GM21737 (cell line): ENCODE measurements at regions not wholly inside any gene's neighbourhood (a gene's known extent, or its start where the extent isn't known, plus 50 kb on each side); places are given as distances from the start of the nearest gene placed in this dataset.
"Not testable (repeated sequence)": the region's sequence is repeated elsewhere in the genome, so short reads cannot be mapped to it uniquely, and the experiment has no call there.

Experiments
- ATAC-seq: cut with Tn5 transposase; IDR thresholded peaks from one replicate; pipeline ENCODE4 v1.9.1; 2021; ENCODE audit warnings: mild to moderate bottlenecking, moderate library complexity; ENCODE audit not compliant: unreplicated experiment

DNA sequence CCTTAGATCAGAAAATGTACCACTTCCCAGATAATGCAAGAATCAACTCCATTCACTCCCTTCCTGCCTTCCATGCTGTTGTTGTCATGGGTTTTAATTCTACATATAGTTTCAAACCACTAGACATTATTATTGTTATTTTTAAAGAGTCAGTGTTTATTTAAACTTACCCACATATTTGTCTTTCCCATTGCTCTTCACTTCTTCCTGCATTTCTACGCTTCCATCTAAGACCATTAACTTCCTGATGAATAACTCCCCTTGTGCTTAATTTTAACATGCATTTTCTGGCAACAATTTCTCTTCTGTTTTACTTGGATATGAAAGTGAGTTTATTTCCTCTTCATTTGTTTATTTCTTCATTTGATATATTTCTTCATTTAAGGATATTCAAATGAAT lies 127.1 kb upstream of the FHIT start:
- ATAC-seq = no peak

DNA sequence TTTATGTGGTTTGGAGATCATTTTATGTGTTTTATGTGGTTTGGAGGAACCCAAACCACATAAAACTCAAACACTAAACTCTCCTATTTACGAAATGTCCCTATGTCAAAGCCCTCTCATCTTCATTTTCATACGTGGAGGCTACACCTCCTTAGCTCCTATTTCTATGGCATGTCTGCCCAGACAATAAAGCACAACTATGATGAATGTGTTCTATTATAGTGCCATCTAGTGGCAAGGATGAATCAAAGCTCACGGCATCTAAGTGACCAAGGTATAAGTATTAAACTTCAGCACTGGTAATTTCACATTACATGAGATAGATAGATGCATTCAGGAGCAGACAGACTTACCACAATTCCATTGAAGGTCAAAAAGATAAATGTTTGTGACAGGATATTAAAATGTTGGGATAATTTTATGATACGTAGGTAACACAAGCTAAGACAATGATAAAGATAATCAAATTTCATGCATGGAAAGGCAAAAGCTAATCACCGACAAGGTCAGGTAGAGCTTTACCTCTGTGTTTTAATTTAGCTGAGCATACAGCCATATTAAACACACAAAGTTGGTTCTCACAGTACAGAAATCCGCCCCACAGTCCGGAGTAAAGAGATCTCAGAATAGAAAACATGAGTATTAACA lies 130.6 kb upstream of the FHIT start:
- peak; percentile 72 for ATAC-seq

DNA sequence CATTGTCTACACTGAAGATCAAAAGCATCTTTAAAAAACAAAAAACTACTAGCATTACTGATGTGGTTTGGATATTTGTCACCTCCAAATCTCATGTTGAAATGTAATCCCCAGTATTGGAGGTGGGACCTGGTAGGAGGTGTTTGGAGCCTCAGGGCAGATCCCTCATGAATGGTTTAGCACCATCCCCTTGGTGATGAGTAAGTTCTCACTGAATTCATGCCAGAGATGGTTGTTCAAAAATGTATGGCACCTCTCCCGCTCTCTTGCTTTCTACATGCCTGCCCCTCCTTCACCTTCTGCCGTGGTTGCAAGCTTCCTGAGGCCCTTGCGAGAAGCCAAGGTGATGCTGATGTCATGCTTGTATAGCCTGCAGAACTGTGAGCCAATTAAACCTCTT lies 136.6 kb upstream of the FHIT start:
- no peak for ATAC-seq

DNA sequence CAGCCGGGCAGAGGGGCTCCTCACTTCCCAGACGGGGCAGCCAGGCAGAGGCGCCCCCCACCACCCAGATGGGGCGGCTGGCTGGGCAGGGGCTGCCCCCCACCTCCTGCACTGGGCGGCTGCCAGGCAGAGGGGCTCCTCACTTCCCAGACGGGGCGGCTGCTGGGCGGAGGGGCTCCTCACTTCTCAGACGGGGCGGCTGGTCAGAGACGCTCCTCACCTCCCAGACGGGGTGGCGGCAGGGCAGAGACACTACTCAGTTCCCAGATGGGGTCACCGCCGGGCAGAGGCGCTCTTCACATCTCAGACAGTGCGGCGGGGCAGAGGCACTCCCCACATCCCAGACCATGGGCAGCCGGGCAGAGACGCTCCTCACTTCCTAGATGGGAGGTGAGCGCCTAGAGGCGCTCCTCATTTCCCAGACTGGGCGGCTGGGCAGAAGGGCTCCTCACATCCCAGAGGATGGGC lies 142.3 kb upstream of the FHIT start:
- not testable (repeated sequence) for ATAC-seq

DNA sequence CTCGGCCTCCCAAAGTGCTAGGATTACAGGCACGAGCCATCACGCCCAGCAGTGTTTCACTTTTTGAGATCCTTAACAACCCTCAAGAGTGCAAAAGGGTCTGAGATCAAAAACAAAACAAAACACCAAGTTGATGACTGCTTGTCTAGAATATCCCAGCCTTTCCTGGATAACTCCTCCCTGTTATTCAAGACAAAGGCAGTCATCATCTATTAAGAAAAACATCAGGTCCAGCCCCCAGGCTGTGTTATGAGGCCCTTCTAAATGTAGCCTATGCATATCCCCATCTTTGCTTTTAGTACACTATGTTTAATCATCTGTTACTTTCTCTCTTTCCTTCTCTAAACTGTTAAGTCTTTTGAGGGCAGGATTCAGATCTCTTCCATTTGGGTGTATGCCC lies 150.1 kb upstream of the FHIT start:
- ATAC-seq = no peak

DNA sequence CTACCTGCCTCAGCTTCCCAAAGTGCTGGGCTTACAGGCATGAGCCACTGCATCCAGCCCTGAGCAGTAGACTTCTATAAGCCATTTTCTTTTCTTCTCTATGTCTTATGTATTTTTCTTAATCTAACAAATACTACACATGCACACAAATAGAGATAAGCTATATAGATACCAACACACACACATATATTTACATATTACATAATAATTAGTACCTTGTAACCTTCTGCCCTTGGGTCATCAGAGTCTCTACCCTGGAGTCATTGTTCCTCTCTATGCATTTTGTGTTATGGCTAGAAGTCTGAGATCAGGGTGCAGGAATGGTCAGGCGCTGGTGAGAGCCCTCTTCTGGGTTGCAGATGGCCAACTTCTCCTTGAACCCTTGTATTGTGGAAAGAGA lies 154.0 kb upstream of the PTPRG start:
- no peak for ATAC-seq

DNA sequence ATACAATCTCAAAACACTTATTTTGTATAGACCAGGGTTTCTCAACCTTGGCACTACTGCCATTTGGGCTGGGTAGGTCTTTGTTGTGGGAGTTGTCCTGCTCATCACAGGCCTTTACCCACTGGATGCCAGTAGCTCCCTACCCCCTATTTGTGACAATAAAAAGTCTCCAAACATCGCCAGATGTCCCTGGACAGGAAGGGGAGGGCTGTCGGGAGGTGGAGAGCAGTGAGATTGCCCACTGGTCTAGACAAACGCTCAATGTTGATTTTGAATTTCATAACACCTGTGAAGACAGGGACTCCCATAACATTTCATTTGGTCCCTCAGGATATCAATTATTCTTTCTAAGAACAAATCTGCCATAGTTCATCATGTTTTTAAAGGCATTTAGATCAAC lies 151.7 kb upstream of the PTPRG start:
- no peak for ATAC-seq

DNA sequence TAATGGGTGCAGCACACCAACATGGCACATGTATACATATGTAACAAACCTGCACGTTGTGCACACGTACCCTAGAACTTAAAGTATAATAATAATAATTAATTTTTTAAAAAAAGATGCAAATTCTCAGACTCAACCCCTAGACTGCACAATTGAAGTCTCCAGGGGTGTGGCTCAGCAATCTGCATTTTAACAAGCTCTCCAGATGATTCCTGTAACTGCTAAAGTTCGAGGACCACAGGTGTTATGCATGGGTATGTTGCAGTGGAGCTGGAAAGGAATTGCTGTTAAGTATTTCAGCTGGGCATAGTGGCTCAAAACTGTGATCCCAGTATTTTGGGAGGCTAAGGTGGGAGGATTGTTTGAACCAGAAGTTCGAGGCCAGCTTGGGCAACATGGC lies 151.0 kb upstream of the PTPRG start:
- ATAC-seq = not testable (repeated sequence)

DNA sequence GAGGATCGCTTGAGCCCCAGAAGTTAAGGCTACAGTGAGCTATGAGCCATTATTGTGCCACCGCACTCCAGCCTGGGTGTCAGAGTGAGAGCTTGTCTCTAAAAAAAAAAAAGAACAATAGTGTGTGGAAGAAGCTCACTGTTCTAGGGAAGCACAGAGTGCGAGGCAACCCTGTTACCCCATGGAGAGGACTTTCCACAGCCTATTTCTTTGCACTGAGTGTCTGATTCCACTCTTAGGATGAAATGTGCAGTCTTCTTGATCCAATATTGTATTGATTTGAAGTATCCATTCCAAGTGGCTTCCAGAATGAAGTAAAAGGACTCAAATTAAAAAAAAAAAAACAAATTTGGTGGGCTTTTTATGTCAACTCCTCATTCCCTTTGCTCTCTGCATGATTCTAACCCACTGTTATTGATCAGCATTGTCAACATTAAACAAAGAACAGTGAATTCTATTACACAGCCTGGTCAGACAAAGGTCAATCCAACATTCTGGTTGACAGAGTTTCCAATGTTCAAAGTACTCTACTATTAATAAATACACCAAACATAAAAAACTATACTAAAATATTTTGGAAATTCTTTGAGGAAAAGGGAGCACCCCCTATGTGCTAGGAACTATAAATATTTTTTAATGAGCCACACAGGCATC lies 150.2 kb upstream of the PTPRG start:
- no peak for ATAC-seq

DNA sequence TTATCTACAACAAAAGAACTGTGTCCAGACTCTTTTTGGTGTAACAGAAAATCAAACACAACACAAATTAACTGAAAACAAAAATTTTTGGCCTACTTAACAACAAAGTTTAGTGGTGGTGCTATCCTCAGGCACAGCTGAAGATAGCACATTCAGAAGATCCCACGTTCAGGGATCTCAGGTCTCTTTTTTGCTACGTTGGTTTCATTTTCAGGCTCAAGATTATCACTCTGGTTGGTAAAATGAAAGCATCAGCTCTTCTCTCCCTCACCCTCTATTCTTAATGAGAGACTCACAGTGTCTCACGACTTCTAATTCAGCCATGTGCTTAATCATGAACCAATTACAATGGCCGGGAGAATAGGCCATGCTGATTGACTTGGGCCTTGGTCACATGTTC lies 146.9 kb upstream of the PTPRG start:
- no peak for ATAC-seq

DNA sequence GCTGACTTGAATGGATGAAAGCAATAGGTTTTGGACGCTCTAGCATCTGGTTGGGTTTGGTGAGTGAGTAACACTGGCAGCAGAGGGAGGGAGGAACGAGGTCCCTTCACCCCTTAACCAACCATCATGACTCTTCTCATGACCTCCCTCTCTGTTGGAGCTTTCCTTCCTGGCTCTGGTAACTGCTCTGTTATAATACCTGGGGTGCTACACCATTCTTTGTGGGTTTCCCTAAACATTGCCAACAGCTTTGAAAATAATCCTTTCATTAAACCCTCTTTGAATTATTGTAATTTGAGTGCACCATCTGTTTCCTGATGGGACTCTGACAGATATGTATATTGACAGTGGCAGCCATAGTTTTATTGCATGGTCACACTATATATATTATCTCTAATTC lies 146.2 kb upstream of the PTPRG start:
- ATAC-seq = no peak

DNA sequence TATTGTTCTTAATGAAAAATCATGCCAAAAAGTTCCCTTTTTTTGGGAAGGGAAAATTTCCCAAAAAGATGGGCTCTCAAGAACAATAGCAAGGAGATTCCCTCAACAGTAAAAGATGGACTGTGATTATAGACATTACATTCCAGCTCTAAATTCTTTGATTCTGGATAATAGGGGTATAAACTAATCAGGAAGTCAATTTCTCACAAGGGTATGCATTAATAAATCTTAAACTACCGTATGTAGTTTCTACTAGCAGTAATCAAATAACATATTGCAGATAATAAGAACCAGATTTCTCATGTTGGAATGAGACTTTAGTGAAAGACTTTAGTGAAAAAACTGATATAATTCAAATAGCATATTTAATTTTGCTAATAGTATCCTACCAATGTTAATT lies 144.8 kb upstream of the PTPRG start:
- no peak for ATAC-seq

DNA sequence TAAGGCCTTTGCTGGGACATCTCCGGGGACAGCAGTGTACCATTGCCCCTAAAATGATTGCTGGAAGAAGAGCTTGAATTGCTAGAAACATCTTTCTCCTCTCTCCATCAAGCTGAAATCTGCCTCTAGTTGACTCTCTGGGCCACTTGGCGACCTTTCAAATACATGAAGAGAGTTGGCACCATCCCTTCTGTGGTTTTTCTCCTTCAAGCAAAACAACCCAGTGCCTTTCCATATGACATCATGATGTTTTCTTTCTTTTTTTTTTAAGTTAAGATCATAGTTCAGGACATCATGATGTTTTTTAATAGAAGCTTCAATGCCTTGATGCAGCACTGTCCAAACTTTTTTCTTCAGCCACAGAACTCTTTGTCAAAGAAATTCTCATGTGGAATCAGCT lies 144.0 kb upstream of the PTPRG start:
- no peak for ATAC-seq

DNA sequence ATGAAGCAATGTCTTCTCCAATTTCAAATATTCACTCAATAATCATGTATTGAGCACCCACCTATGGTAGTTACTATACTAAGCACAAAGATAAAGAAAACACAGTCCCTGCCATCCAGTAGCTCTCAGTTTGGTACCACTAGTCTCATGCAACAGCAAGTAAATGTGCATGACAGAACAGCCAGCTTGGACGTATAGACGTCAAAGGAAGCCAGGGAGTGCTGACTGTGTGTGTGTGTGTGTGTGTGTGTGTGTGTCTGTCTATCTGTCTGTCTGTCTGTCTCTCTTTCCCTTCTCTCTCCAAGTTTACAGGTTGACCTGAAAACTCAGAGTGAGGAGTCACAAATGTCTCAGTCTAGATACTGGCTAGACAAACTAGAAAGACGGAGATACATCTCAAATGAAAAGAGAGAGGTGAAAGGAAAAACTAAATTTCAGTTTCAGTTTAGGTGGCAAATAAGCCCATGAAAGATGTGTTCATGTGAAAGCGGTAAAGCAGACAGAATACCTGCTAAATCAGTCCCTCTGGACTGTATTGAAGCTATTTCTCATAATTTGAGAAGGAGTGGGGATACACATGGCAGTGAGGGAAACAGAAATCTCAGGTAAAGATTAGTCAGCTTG lies 141.1 kb upstream of the PTPRG start:
- ATAC-seq = no peak

DNA sequence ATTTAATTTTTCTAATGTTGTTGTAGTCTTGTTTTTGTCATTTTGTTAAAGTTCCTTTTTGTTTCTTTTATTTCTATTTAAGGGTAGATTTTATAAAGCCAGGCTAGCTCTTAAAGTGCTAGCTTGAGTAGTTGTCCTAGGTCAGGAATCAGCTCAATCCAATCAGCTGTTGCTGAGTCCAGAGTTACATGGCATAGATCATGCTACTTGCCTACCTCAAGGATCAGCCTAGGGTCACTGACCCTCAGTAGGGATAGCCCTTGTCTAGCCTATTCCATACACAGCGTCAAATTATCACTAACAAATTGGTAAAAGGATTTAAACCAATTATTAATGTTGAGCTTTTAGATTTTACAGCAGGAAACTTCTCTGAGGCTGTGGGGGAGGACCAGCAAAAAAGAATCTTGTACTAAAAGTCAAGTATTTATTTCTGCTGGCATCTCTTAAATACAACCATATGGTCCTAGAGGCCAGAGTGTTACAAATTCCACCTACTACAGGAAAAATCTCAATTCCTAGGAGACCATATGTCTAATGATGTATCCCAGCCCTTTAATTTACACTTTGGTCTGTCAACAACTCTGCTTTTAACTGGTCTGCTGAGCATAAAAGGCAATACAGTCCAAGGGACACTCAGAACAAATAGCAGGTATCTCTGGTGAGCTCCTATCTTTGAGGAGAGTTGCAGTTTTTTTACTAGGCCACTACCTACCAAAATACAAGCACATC lies 138.3 kb upstream of the PTPRG start:
- ATAC-seq = no peak

DNA sequence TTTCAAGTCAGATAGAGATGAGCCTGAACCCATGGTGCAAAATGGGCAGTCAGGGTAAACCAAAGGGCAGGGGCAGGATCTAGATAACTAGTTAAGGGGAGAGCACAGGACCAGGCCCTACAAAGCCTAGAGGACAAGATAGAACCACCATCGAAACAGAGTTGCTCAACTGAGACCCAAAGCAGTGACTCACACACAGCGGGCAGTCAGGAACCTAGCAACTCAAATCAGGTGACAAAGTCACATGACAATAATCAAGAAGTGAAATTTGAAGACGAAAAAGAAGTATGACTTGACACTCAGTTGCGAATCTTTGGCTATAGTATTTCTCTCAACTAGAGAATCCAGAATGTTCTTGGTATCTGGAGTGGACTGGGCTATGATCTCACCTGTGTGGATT lies 136.0 kb upstream of the PTPRG start:
- ATAC-seq = no peak

DNA sequence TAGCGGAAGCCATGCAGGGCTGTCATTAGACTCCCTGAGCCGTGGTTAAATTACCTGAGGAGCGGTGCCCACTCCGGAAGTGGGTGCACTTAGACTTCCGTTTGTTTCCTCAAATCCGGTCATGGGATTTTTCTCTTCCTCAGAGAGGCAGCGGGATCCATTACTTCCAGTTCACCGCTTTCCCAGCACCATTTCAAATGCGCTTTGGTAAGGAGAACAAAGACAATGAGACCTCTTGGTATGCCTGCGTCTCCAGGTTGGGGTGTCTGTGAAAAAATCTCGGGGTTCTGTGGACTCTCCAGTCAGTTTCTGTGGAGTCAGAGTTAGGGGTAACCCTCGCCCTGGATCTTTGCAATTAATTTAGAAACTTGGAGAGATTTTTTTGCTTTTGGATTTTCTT lies 132.3 kb upstream of the PTPRG start:
- ATAC-seq = no peak

DNA sequence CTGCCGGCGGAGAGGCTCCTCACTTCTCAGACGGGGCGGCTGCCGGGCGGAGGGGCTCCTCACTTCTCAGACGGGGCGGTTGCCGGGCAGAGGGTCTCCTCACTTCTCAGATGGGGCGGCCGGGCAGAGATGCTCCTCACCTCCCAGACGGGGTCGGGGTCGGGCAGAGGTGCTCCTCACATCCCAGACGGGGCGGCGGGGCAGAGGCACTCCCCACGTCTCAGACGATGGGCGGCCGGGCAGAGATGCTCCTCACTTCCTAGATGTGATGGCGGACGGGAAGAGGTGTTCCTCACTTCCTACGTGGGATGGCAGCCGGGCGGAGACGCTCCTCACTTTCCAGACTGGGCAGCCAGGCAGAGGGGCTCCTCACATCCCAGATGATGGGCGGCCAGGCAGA lies 126.5 kb upstream of the PTPRG start:
- not testable (repeated sequence) for ATAC-seq

DNA sequence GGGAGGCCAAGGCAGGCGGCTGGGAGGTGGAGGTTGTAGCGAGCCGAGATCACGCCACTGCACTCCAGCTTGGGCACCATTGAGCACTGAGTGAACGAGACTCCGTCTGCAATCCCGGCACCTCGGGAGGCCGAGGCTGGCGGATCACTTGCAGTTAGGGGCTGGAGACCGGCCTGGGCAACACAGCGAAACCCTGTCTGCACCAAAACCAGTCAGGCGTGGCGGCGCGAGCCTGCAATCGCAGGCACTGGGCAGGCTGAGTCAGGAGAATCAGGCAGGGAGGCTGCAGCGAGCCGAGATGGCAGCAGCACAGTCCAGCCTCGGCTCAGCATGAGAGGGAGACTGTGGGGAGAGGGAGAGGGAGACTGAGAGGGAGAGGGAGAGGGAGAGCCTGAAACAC lies 126.0 kb upstream of the PTPRG start:
- ATAC-seq = not testable (repeated sequence)

DNA sequence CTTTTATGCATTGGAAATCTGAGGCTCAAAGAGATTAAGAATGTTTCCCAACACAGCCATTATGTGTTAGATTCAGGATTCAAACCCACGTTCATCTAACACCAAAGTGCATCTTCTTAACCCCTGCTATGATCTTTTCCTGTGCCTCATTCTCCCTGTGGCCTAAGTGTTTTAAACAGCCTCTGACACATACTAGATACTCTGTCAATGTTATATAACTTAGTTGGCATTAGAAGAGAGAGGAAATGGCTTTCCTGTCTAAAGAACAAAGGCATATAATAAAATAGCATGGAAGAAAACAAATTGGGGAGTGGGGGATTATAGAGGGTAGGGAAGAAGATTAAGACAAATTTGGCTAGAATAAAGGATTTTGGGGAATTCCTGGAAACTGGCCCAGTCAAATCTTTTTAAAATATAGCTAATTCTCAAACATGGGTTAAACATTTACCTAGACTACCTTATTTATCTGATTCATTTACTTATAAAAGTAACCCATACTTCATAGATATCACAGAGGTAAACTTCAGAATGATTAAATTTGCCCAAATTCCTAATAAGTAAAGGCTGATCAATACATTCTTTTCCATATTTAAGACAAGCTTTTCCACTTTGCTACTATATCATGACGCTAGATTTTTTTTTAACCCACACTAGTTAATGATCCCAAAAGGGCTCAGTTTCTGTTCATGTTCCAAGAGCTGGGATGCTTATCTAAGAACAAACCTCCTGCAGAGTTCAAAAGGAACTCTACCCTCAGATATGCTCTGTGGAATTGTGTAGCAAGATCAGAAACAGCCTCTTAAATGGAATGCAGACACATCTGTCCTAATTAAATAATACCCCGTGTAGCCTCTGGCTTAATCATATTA lies 122.9 kb upstream of the PTPRG start:
- no peak for ATAC-seq

DNA sequence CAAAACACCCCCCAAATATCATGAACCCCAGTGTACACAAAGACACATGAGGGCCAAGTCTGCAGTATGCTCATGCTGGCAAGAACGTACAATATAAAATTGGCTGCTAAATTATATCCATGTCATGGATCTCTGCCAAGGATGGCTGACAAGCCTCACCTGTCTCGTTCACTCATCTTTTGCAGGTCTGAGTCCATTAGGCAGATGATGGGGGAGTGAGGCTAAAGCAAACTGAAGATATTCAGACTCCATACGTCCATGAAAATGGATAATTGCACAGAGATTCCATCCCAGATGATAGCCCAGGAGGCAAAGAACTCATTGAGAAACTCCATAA lies 122.3 kb upstream of the PTPRG start:
- ATAC-seq = no peak
